SU-DHL-6 (cell line): ENCODE measurements at regions not wholly inside any gene's neighbourhood (a gene's known extent, or its start where the extent isn't known, plus 50 kb on each side); places are given as distances from the start of the nearest gene placed in this dataset.
"Not testable (repeated sequence)": the region's sequence is repeated elsewhere in the genome, so short reads cannot be mapped to it uniquely, and the experiment has no call there.

Experiments used
- H2AFZ ChIP-seq: fragments of 200-600 bp; sonication (generic); 2 replicates; pipeline ENCODE4 v1.6.1; 2014; ENCODE audit warnings: low read depth, mild to moderate bottlenecking, moderate library complexity, mixed read lengths, antibody characterized with exemption, low read length; ENCODE audit not compliant: severe bottlenecking
- H3F3A ChIP-seq: fragments of 200-600 bp; shearing (Covaris generic); 2 replicates; pipeline ENCODE4 v1.6.0; 2016; ENCODE audit warnings: antibody characterized with exemption, mild to moderate bottlenecking; ENCODE audit not compliant: insufficient read depth
- H3K27ac ChIP-seq: fragments of 200-600 bp; sonication (generic); 2 replicates; pipeline ENCODE4 v1.5.1; 2016; ENCODE audit warnings: low read depth, mild to moderate bottlenecking, low read length, moderate library complexity, mixed read lengths
- H3K27me3 ChIP-seq: fragments of 200-600 bp; sonication (generic), shearing (Covaris generic); 2 replicates; pipeline ENCODE4 v1.6.0; 2014; ENCODE audit warnings: mild to moderate bottlenecking, low read length
- H3K36me3 ChIP-seq: fragments of 200-600 bp; sonication (generic); 2 replicates; pipeline ENCODE4 v1.6.1; 2014; ENCODE audit warnings: mild to moderate bottlenecking, low read length, mixed read lengths
- H3K4me2 ChIP-seq: fragments of 300-600, 200-600 bp; shearing (Covaris generic), sonication (generic); 2 replicates; pipeline ENCODE4 v1.6.0; 2014; ENCODE audit warnings: low read length, low read depth, mild to moderate bottlenecking; ENCODE audit not compliant: poor library complexity, severe bottlenecking
- H3K4me3 ChIP-seq: fragments of 200-600 bp; sonication (generic); 2 replicates; pipeline ENCODE4 v1.5.1; 2014; ENCODE audit warnings: antibody characterized with exemption, low read length, mild to moderate bottlenecking, mixed read lengths; ENCODE audit not compliant: insufficient read depth, poor library complexity, severe bottlenecking
- H3K79me2 ChIP-seq: fragments of 200-600 bp; sonication (generic); 2 replicates; pipeline ENCODE4 v1.6.1; 2014; ENCODE audit warnings: mild to moderate bottlenecking, low read length, moderate library complexity; ENCODE audit not compliant: insufficient read depth
- H3K9ac ChIP-seq: fragments of 200-600 bp; sonication (generic); 2 replicates; pipeline ENCODE4 v1.7.0; 2014; ENCODE audit warnings: mild to moderate bottlenecking, low read length
- H3K9me2 ChIP-seq: fragments of 200-600 bp; sonication (generic); replicated peaks from 2 replicates; pipeline ENCODE4 v1.6.1; 2014; ENCODE audit warnings: low read length; ENCODE audit not compliant: insufficient read depth
- H3K9me3 ChIP-seq: fragments of 200-600 bp; sonication (generic); 2 replicates; pipeline ENCODE4 v1.6.1; 2014; ENCODE audit warnings: low read length, mixed read lengths; ENCODE audit not compliant: insufficient read depth
- H4K20me1 ChIP-seq: fragments of 200-600 bp; sonication (generic); 2 replicates; pipeline ENCODE4 v1.6.1; 2014; ENCODE audit warnings: low read depth, mild to moderate bottlenecking, antibody characterized with exemption, low read length, moderate library complexity, mixed read lengths
- CTCF ChIP-seq: fragments of 200-600 bp; sonication (generic); IDR thresholded peaks from one replicate; pipeline ENCODE4 v1.5.1; 2017; ENCODE audit warnings: antibody characterized with exemption, mild to moderate bottlenecking, low read length, moderate library complexity; ENCODE audit not compliant: insufficient read depth, poor library complexity, severe bottlenecking
- EZH2phosphoT487 ChIP-seq: fragments of 200-600 bp; sonication (generic), shearing (Covaris generic); conservative IDR thresholded peaks from 2 replicates; pipeline ENCODE4 v1.6.1; 2018; ENCODE audit warnings: mild to moderate bottlenecking, antibody characterized with exemption, low read length, moderate library complexity, mixed read lengths

- Histone ChIP-seq H3K4me2 (no peak overlapping the region), H2AFZ (no peak overlapping the region), H3K4me3 (no peak overlapping the region), H3K9me2 (no peaks in the 10 kb centered on the region), H3K36me3 (no peaks in the 10 kb centered on the region), H4K20me1 (no peaks in the 10 kb centered on the region), H3K27me3 (no peaks in the 10 kb centered on the region), H3K79me2 (no peaks in the 10 kb centered on the region), H3K9ac (no peak overlapping the region), H3K27ac (no peak overlapping the region), H3F3A (no peaks in the 10 kb centered on the region), H3K9me3 (no peaks in the 10 kb centered on the region)
- TF ChIP-seq CTCF (no peak), EZH2phosphoT487 (no peak)
Measured at GRCh38 chrX:82764521-82764920, 743.6 kb upstream of the POU3F4 start.

GRCh38 chrX:82765811-82766210 lies 742.3 kb upstream of the POU3F4 start:
- Histone ChIP-seq H3F3A (no peaks in the 10 kb centered on the region), H3K4me3 (no peak overlapping the region), H3K27me3 (no peaks in the 10 kb centered on the region), H3K9me3 (no peaks in the 10 kb centered on the region), H3K79me2 (no peaks in the 10 kb centered on the region), H3K27ac (no peak overlapping the region), H4K20me1 (no peaks in the 10 kb centered on the region), H3K9me2 (no peaks in the 10 kb centered on the region), H3K9ac (no peak overlapping the region), H3K36me3 (no peaks in the 10 kb centered on the region), H2AFZ (no peak overlapping the region), H3K4me2 (no peak overlapping the region)
- TF ChIP-seq CTCF (no peak), EZH2phosphoT487 (no peak)

- Histone ChIP-seq H2AFZ (no peak overlapping the region), H3K4me2 (no peak overlapping the region), H3K9me3 (no peaks in the 10 kb centered on the region), H3K9ac (no peak overlapping the region), H3K27me3 (no peaks in the 10 kb centered on the region), H4K20me1 (no peaks in the 10 kb centered on the region), H3K36me3 (no peaks in the 10 kb centered on the region), H3K9me2 (no peaks in the 10 kb centered on the region), H3K4me3 (no peak overlapping the region), H3K27ac (no peak overlapping the region), H3K79me2 (no peaks in the 10 kb centered on the region), H3F3A (no peaks in the 10 kb centered on the region)
- no peak for TF ChIP-seq EZH2phosphoT487
- TF ChIP-seq CTCF: no peak
Measured at GRCh38 chrX:82775426-82775825, 732.7 kb upstream of the POU3F4 start.

GRCh38 chrX:82782014-82782413 lies 726.1 kb upstream of the POU3F4 start:
- TF ChIP-seq CTCF (no peak), EZH2phosphoT487 (no peak)
- Histone ChIP-seq H3K27me3 (no peaks in the 10 kb centered on the region), H3K27ac (no peak overlapping the region), H3K4me2 (no peak overlapping the region), H3K9ac (no peak overlapping the region), H3K79me2 (no peaks in the 10 kb centered on the region), H3K4me3 (no peak overlapping the region), H4K20me1 (no peaks in the 10 kb centered on the region), H2AFZ (no peak overlapping the region), H3K9me3 (no peaks in the 10 kb centered on the region), H3K9me2 (no peaks in the 10 kb centered on the region), H3F3A (no peaks in the 10 kb centered on the region), H3K36me3 (no peaks in the 10 kb centered on the region)

- H3F3A ChIP-seq, H3K9me2 ChIP-seq, H3K36me3 ChIP-seq, H3K79me2 ChIP-seq, H3K9ac ChIP-seq, H3K27me3 ChIP-seq, H3K4me2 ChIP-seq, H3K4me3 ChIP-seq, H3K9me3 ChIP-seq, H2AFZ ChIP-seq, H4K20me1 ChIP-seq, H3K27ac ChIP-seq: not testable (repeated sequence)
Measured at GRCh38 chrX:82812902-82813301, 695.2 kb upstream of the POU3F4 start.
